Smooth muscle cell (in vitro differentiated cells): ENCODE measurements at regions not wholly inside any gene's neighbourhood (a gene's known extent, or its start where the extent isn't known, plus 50 kb on each side); places are given as distances from the start of the nearest gene placed in this dataset.

Source experiments
- DNase-seq: peaks from one replicate; lab custom pipeline; 2025; ENCODE audit not compliant: unreplicated experiment; lab: John Stamatoyannopoulos, UW
- H2AFZ ChIP-seq: fragments of 200-600 bp; sonication (generic); 2 replicates; pipeline ENCODE4 v1.6.0; 2016; ENCODE audit warnings: antibody characterized with exemption, low read depth, mild to moderate bottlenecking
- H3F3A ChIP-seq: fragments of 200-600 bp; sonication (generic); 2 replicates; pipeline ENCODE4 v1.6.0; 2017; ENCODE audit warnings: antibody characterized with exemption, low read depth
- H3K27ac ChIP-seq: fragments of 200-600 bp; sonication (generic); 2 replicates; pipeline ENCODE4 v1.5.1; 2016; ENCODE audit warnings: low read depth, mild to moderate bottlenecking
- H3K27me3 ChIP-seq: fragments of 200-600 bp; sonication (generic); 2 replicates; pipeline ENCODE4 v1.6.1; 2016; ENCODE audit warnings: low read depth, mild to moderate bottlenecking
- H3K36me3 ChIP-seq: fragments of 200-600 bp; sonication (generic); 2 replicates; pipeline ENCODE4 v1.5.1; 2016; ENCODE audit warnings: low read depth
- H3K4me1 ChIP-seq: fragments of 200-600 bp; sonication (generic); 2 replicates; pipeline ENCODE4 v1.5.1; 2016; ENCODE audit warnings: low read depth
- H3K4me2 ChIP-seq: fragments of 200-600 bp; sonication (generic); 2 replicates; pipeline ENCODE4 v1.6.0; 2016; ENCODE audit warnings: mild to moderate bottlenecking
- H3K4me3 ChIP-seq: fragments of 200-600 bp; sonication (generic); 2 replicates; pipeline ENCODE4 v1.5.1; 2016; ENCODE audit warnings: mild to moderate bottlenecking
- H3K79me2 ChIP-seq: fragments of 200-600 bp; sonication (generic); 2 replicates; pipeline ENCODE4 v1.6.0; 2016; ENCODE audit warnings: low read depth, mild to moderate bottlenecking
- H3K9ac ChIP-seq: fragments of 200-600 bp; sonication (generic); 2 replicates; pipeline ENCODE4 v1.6.0; 2016; ENCODE audit warnings: low read depth
- H3K9me3 ChIP-seq: fragments of 200-600 bp; sonication (generic); replicated peaks from 2 replicates; pipeline ENCODE4 v1.5.1; 2016; ENCODE audit warnings: low read depth
- H4K20me1 ChIP-seq: fragments of 200-600 bp; sonication (generic); 2 replicates; pipeline ENCODE4 v1.6.0; 2016; ENCODE audit warnings: low read depth
- WGBS: methylation state at CpG from one replicate; pipeline ENCODE4 v1.1.7; 2016; ENCODE audit warnings: low lambda C conversion rate; 5-methylcytosine and 5-hydroxymethylcytosine counted together
- TF ChIP-seq, protein P1 (sequence below): fragments of 200-600 bp; sonication (generic); IDR thresholded peaks from 2 replicates; pipeline ENCODE4 v1.5.1; 2017; ENCODE audit warnings: borderline replicate concordance, mild to moderate bottlenecking, antibody characterized with exemption; ENCODE audit not compliant: insufficient read depth, poor library complexity, severe bottlenecking

GRCh38 chr5:93330506-93330905 lies 250.5 kb downstream of the NR2F1-AS1 start:
- TF ChIP-seq, protein P1, sequence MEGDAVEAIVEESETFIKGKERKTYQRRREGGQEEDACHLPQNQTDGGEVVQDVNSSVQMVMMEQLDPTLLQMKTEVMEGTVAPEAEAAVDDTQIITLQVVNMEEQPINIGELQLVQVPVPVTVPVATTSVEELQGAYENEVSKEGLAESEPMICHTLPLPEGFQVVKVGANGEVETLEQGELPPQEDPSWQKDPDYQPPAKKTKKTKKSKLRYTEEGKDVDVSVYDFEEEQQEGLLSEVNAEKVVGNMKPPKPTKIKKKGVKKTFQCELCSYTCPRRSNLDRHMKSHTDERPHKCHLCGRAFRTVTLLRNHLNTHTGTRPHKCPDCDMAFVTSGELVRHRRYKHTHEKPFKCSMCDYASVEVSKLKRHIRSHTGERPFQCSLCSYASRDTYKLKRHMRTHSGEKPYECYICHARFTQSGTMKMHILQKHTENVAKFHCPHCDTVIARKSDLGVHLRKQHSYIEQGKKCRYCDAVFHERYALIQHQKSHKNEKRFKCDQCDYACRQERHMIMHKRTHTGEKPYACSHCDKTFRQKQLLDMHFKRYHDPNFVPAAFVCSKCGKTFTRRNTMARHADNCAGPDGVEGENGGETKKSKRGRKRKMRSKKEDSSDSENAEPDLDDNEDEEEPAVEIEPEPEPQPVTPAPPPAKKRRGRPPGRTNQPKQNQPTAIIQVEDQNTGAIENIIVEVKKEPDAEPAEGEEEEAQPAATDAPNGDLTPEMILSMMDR = no peak
- Histone ChIP-seq H3K4me1 (no peaks in the 10 kb centered on the region), H2AFZ (no peak overlapping the region), H3K4me2 (no peak overlapping the region), H3K27me3 (peaks cover 5% of the 10 kb centered on the region), H3K27ac (no peak overlapping the region), H3F3A (no peaks in the 10 kb centered on the region), H4K20me1 (no peaks in the 10 kb centered on the region), H3K36me3 (no peaks in the 10 kb centered on the region), H3K9ac (no peak overlapping the region), H3K4me3 (no peak overlapping the region), H3K9me3 (no peaks in the 10 kb centered on the region), H3K79me2 (no peaks in the 10 kb centered on the region)
- DNase-seq = no peak
- 57% methylated on average over 2 of the region's 2 CpGs for WGBS

DNA sequence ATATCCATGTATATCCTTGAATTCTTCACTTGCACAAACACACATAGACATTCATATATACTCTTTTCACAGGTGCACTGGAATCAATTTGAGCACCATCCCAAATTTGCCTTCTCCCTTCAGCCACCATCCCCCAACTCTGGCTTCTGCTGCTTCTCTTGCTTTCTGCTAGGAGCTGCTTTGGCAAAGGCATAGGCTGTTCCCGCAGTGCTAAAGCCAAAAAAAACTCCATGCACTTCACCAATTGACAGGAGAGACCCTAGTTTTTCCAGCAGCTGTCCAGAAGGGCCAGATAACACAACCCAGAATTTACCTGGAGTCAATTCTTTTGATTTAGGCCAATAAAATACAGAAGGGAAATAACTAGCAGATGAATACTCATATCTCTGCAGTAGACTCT lies 251.3 kb downstream of the NR2F1-AS1 start:
- Histone ChIP-seq H3K27ac (no peak overlapping the region), H3K9me3 (no peaks in the 10 kb centered on the region), H4K20me1 (no peaks in the 10 kb centered on the region), H2AFZ (no peak overlapping the region), H3K9ac (no peak overlapping the region), H3K4me2 (no peak overlapping the region), H3K4me3 (no peak overlapping the region), H3K36me3 (no peaks in the 10 kb centered on the region), H3K27me3 (peaks cover 5% of the 10 kb centered on the region), H3K4me1 (no peaks in the 10 kb centered on the region), H3F3A (no peaks in the 10 kb centered on the region), H3K79me2 (no peaks in the 10 kb centered on the region)
- WGBS = 97% methylated on average over 1 of the region's 1 CpG
- DNase-seq = no peak
- TF ChIP-seq, protein P1 = no peak

DNA sequence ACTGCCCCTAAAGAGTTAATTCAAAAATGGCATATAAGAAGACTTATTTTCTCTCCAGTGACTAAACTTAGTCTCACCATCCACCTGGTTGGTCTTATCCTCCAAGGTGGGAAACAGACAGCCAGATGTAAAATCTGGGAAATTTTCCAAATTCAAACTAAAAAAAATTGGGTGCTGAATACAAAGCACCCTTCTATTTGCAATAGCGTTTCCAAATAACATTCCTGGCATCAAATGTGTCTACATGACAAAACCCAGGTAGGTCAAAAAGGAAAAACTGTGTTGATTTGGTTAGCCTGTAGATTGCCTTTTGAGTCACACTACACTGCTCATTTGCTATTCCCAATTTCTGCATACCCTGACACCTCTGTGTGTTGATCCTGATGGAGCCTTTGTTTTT lies 252.2 kb downstream of the NR2F1-AS1 start:
- whole genome bisulfite sequencing = 89% methylated on average over 1 of the region's 1 CpG
- Histone ChIP-seq H3K36me3 (no peaks in the 10 kb centered on the region), H3K27me3 (peaks cover 2% of the 10 kb centered on the region), H3K4me2 (no peak overlapping the region), H3K27ac (no peak overlapping the region), H3K4me3 (no peak overlapping the region), H3K79me2 (no peaks in the 10 kb centered on the region), H3K4me1 (no peaks in the 10 kb centered on the region), H3K9me3 (no peaks in the 10 kb centered on the region), H2AFZ (no peak overlapping the region), H3K9ac (no peak overlapping the region), H4K20me1 (no peaks in the 10 kb centered on the region), H3F3A (no peaks in the 10 kb centered on the region)
- TF ChIP-seq, protein P1 = no peak
- DNase-seq = no peak

DNA sequence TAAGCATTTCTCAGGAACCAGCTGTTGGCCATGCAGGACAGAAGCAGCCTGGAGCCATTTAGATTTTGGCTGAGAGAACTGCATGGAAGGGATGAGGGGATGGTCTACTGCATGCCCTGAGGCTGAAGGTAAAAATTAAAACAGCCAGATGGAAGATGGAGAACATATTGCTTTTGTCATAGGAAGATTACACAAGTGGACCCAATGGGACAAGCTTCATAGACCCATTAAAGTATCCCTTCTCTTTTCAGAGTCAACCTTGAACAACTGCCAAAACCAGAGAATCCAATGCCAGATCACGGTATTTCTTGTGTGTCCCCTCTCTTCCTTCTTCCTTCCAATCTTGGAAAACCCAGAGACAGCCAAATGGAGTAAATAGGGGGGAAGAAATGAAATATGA lies 253.4 kb downstream of the NR2F1-AS1 start:
- 92% methylated on average over 1 of the region's 1 CpG for whole genome bisulfite sequencing
- H3K79me2 ChIP-seq = no peaks in the 10 kb centered on the region
- H3K36me3 ChIP-seq = no peaks in the 10 kb centered on the region
- H3K4me3 ChIP-seq = no peak overlapping the region
- no peaks in the 10 kb centered on the region for H3K9me3 ChIP-seq
- DNase-seq = no peak
- no peaks in the 10 kb centered on the region for H4K20me1 ChIP-seq
- H2AFZ ChIP-seq = no peak overlapping the region
- no peaks in the 10 kb centered on the region for H3K4me1 ChIP-seq
- H3K4me2 ChIP-seq = no peak overlapping the region
- no peak overlapping the region for H3K27ac ChIP-seq
- TF ChIP-seq, protein P1 = no peak
- no peaks in the 10 kb centered on the region for H3K27me3 ChIP-seq
- H3K9ac ChIP-seq = no peak overlapping the region
- H3F3A ChIP-seq = no peaks in the 10 kb centered on the region
